HCT116 (cell line): ENCODE measurements at regions not wholly inside any gene's neighbourhood (a gene's known extent, or its start where the extent isn't known, plus 50 kb on each side); places are given as distances from the start of the nearest gene placed in this dataset.

Source experiments
- ATAC-seq: fragments of 200-7000 bp; cut with Tn5 transposase; 2 replicates; pipeline ENCODE4 v1.9.1; 2020; ENCODE audit warnings: mild to moderate bottlenecking, moderate library complexity
- BruUV-seq: library from RNA; stranded (reverse); fragments of 400-500 nt; replicated peaks from 2 replicates; lab custom pipeline; 2021; lab: Mats Ljungman, UMichigan
- CTCF ChIA-PET: fragments of 300-600 bp; sonication (Branson Sonifier 250); formaldehyde crosslinking; loops from one replicate; lab custom pipeline; 2021; ENCODE audit warnings: antibody characterized with exemption; lab: Charles Lee
- POLR2A ChIA-PET: fragments of 300-600, 350-600 bp; sonication (Branson Sonifier 250); formaldehyde crosslinking; loops from one replicate; lab custom pipeline; 2021; ENCODE audit warnings: antibody characterized with exemption; lab: Charles Lee
- RAD21 ChIA-PET, 2 experiments: fragments of 300-600 bp; sonication (Branson Sonifier 250); formaldehyde crosslinking; loops; one replicate each; lab custom pipeline; 2023; ENCODE audit warnings: low total read pairs in 2 of 2; ENCODE audit not compliant: uncharacterized antibody in 2 of 2, unreplicated experiment in 2 of 2, low non-redundant PET in 1 of 2; lab: Charles Lee
- DNase-seq: peaks from one replicate; pipeline ENCODE4 v3.0.0-alpha.2; 2010; ENCODE audit warnings: low read depth, low spot score
- H2AFZ ChIP-seq: fragments of 200-600 bp; shearing (Covaris generic), sonication (generic); 2 replicates; pipeline ENCODE4 v1.6.1; 2017; ENCODE audit warnings: low read depth, mixed run types, mixed read lengths, antibody characterized with exemption, low read length; ENCODE audit not compliant: poor library complexity, severe bottlenecking
- H3K27ac ChIP-seq: 2 replicates; pipeline ENCODE4 v1.5.1; 2012; ENCODE audit warnings: low read depth, low read length
- H3K27me3 ChIP-seq: fragments of 200-600 bp; sonication (generic); 2 replicates; pipeline ENCODE4 v1.6.1; 2016; ENCODE audit warnings: mixed run types, low read length, mixed read lengths; ENCODE audit not compliant: insufficient read depth
- H3K36me3 ChIP-seq, 2 experiments: fragments of 200-500 bp in 1 of 2; fragments of 200-600 bp in 1 of 2; sonication (Bioruptor generic) in 1 of 2; sonication (generic) in 1 of 2; 2 replicates each; pipeline versions ENCODE4 v1.5.1 to v1.6.1; 2014 to 2016; ENCODE audit warnings: low read length in 2 of 2, inconsistent platforms in 1 of 2, mixed read lengths in 1 of 2, mixed run types in 1 of 2; ENCODE audit not compliant: insufficient read depth in 2 of 2, control insufficient read depth in 1 of 2
- H3K4me1 ChIP-seq, 2 experiments: fragments of 200-600 bp in 1 of 2; sonication (generic) in 1 of 2; 2 replicates each; pipeline versions ENCODE4 v1.5.1 to v1.6.1; 2012 to 2017; ENCODE audit warnings: low read length in 2 of 2, inconsistent platforms in 1 of 2, mild to moderate bottlenecking in 1 of 2, mixed read lengths in 1 of 2, mixed run types in 1 of 2, moderate library complexity in 1 of 2; ENCODE audit not compliant: insufficient read depth in 2 of 2, control insufficient read depth in 1 of 2
- H3K4me2 ChIP-seq: fragments of 200-600 bp; sonication (generic); 2 replicates; pipeline ENCODE4 v1.6.1; 2017; ENCODE audit warnings: mixed run types, low read length, mixed read lengths
- H3K4me3 ChIP-seq, 2 experiments: fragments of 200-600 bp in 1 of 2; sonication (generic) in 1 of 2; replicated peaks in 1 of 2; 2 replicates each; pipeline ENCODE4 v1.5.1; 2011 to 2016; ENCODE audit warnings: low read length in 2 of 2, control low read depth in 1 of 2, low read depth in 1 of 2, mild to moderate bottlenecking in 1 of 2, mixed read lengths in 1 of 2, mixed run types in 1 of 2
- H3K79me2 ChIP-seq: fragments of 200-600 bp; sonication (generic); 2 replicates; pipeline ENCODE4 v1.6.1; 2017; ENCODE audit warnings: mild to moderate bottlenecking, mixed run types, low read length, moderate library complexity, mixed read lengths; ENCODE audit not compliant: insufficient read depth
- H3K9ac ChIP-seq: fragments of 200-600 bp; sonication (generic); 2 replicates; pipeline ENCODE4 v1.6.1; 2016; ENCODE audit warnings: low read length, mixed read lengths
- H3K9me2 ChIP-seq: fragments of 200-600 bp; sonication (generic), shearing (Covaris generic); 2 replicates; pipeline ENCODE4 v1.6.1; 2017; ENCODE audit warnings: mixed run types, mild to moderate bottlenecking, moderate library complexity; ENCODE audit not compliant: insufficient read depth
- H3K9me3 ChIP-seq, 2 experiments: fragments of 200-500 bp in 1 of 2; fragments of 200-600 bp in 1 of 2; sonication (Bioruptor generic) in 1 of 2; sonication (generic) in 1 of 2; 2 replicates each; pipeline ENCODE4 v1.6.1; 2014 to 2017; ENCODE audit warnings: low read length in 2 of 2, mixed read lengths in 2 of 2, inconsistent platforms in 1 of 2, low read depth in 1 of 2, mild to moderate bottlenecking in 1 of 2, mixed run types in 1 of 2, moderate library complexity in 1 of 2; ENCODE audit not compliant: control insufficient read depth in 1 of 2, insufficient read depth in 1 of 2
- H4K20me1 ChIP-seq: fragments of 200-600 bp; sonication (generic), shearing (Covaris generic); 2 replicates; pipeline ENCODE4 v1.6.1; 2017; ENCODE audit warnings: mixed run types, mild to moderate bottlenecking, moderate library complexity; ENCODE audit not compliant: insufficient read depth
- EGR1 ChIP-seq: IDR thresholded peaks from 2 replicates; pipeline ENCODE4 v1.6.1; 2012; ENCODE audit warnings: low read depth
- ELF1 ChIP-seq: IDR thresholded peaks from 2 replicates; pipeline ENCODE4 v1.6.1; 2012; ENCODE audit warnings: low read depth, borderline replicate concordance
- FOSL1 ChIP-seq: IDR thresholded peaks from 2 replicates; pipeline ENCODE4 v1.6.1; 2012; ENCODE audit warnings: low read depth
- JUND ChIP-seq: IDR thresholded peaks from 2 replicates; pipeline ENCODE4 v1.6.1; 2012
- SIN3A ChIP-seq: IDR thresholded peaks from 2 replicates; pipeline ENCODE4 v1.6.1; 2012; ENCODE audit warnings: low read depth
- SP1 ChIP-seq: IDR thresholded peaks from 2 replicates; pipeline ENCODE4 v1.6.1; 2012; ENCODE audit warnings: low read depth
- SRF ChIP-seq: IDR thresholded peaks from 2 replicates; pipeline ENCODE4 v1.6.1; 2012; ENCODE audit warnings: low read depth
- TCF7L2 ChIP-seq: IDR thresholded peaks from 2 replicates; pipeline ENCODE4 v1.7.0; 2011; ENCODE audit warnings: borderline replicate concordance, inconsistent platforms; ENCODE audit not compliant: insufficient read depth, insufficient read length; ENCODE audit errors: extremely low read depth
- ZBTB33 ChIP-seq: IDR thresholded peaks from 2 replicates; pipeline ENCODE4 v1.6.1; 2011; ENCODE audit warnings: mild to moderate bottlenecking, low read length, moderate library complexity; ENCODE audit not compliant: insufficient replicate concordance; ENCODE audit errors: extremely low read depth
- ZNF274 ChIP-seq: fragments of 200-500 bp; sonication (Bioruptor generic); IDR thresholded peaks from 2 replicates; pipeline ENCODE4 v1.6.1; 2014; ENCODE audit warnings: mild to moderate bottlenecking, low read depth, low read length, inconsistent platforms
- intact Hi-C: fragments of 100-400 bp; cut with micrococcal nuclease; formaldehyde crosslinking; loops from 2 replicates; pipeline ENCODE4 v1.10.0; 2022
- TF ChIP-seq, protein P1 (sequence below): IDR thresholded peaks from 2 replicates; pipeline ENCODE4 v1.6.1; 2012; ENCODE audit warnings: low read depth
- TF ChIP-seq, protein P2 (sequence below): IDR thresholded peaks from 2 replicates; pipeline ENCODE4 v1.6.1; 2012

DNA sequence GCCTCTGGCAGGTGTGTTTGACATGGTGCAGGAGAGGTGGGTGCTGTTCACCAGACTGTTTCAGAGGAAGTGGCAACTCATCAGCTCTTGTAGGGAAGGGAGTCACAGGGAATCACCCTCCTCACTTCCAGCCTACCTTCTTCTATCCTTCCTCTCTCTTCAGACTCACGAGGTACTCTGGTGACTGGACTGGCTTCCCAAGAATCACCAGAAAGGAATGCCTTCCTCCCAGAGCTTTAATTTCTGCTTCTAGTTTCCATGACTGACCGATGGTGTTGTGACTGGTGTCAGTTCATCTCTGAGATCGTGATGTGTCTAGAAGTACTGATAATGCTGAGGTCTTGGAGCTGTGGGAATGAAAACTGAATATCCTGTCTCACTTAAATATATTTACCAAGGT lies 247.3 kb downstream of the KCTD12 start:
- Histone ChIP-seq H3K9ac (no peak overlapping the region), H3K9me3 (no peaks in the 10 kb centered on the region), H3K4me2 (no peak overlapping the region), H3K27me3 (no peaks in the 10 kb centered on the region), H3K27ac (no peak overlapping the region), H3K4me1 (no peaks in the 10 kb centered on the region), H3K79me2 (no peaks in the 10 kb centered on the region), H3K9me2 (no peaks in the 10 kb centered on the region), H3K4me3 (no peak overlapping the region), H3K36me3 (no peaks in the 10 kb centered on the region), H2AFZ (no peak overlapping the region), H4K20me1 (no peaks in the 10 kb centered on the region)
- ChIA-PET CTCF (no interaction called here), POLR2A (no interaction called here), RAD21 (no interaction called here)
- ATAC-seq (no peak), DNase-seq (no peak)
- no TSS peak for BruUV-seq
- TF ChIP-seq TCF7L2: no peak
- TF ChIP-seq ZNF274: no peak
- no peak for TF ChIP-seq EGR1
- TF ChIP-seq JUND: no peak
- no peak for TF ChIP-seq ELF1
- TF ChIP-seq, protein P1, sequence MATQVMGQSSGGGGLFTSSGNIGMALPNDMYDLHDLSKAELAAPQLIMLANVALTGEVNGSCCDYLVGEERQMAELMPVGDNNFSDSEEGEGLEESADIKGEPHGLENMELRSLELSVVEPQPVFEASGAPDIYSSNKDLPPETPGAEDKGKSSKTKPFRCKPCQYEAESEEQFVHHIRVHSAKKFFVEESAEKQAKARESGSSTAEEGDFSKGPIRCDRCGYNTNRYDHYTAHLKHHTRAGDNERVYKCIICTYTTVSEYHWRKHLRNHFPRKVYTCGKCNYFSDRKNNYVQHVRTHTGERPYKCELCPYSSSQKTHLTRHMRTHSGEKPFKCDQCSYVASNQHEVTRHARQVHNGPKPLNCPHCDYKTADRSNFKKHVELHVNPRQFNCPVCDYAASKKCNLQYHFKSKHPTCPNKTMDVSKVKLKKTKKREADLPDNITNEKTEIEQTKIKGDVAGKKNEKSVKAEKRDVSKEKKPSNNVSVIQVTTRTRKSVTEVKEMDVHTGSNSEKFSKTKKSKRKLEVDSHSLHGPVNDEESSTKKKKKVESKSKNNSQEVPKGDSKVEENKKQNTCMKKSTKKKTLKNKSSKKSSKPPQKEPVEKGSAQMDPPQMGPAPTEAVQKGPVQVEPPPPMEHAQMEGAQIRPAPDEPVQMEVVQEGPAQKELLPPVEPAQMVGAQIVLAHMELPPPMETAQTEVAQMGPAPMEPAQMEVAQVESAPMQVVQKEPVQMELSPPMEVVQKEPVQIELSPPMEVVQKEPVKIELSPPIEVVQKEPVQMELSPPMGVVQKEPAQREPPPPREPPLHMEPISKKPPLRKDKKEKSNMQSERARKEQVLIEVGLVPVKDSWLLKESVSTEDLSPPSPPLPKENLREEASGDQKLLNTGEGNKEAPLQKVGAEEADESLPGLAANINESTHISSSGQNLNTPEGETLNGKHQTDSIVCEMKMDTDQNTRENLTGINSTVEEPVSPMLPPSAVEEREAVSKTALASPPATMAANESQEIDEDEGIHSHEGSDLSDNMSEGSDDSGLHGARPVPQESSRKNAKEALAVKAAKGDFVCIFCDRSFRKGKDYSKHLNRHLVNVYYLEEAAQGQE: no peak
- TF ChIP-seq SP1: no peak
- TF ChIP-seq SRF: no peak
- no peak for TF ChIP-seq ZBTB33
- TF ChIP-seq, protein P2, sequence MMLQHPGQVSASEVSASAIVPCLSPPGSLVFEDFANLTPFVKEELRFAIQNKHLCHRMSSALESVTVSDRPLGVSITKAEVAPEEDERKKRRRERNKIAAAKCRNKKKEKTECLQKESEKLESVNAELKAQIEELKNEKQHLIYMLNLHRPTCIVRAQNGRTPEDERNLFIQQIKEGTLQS: no peak
- no peak for TF ChIP-seq FOSL1
- no peak for TF ChIP-seq SIN3A
- intact Hi-C loops: no loop called here
